NCI-H1694 (cell line): ENCODE measurements at regions not wholly inside any gene's neighbourhood (a gene's known extent, or its start where the extent isn't known, plus 50 kb on each side); places are given as distances from the start of the nearest gene placed in this dataset.
"Not testable (repeated sequence)": the region's sequence is repeated elsewhere in the genome, so short reads cannot be mapped to it uniquely, and the experiment has no call there.

Experiments
- DNase-seq: peaks from one replicate; lab custom pipeline; 2025; lab: John Stamatoyannopoulos, UW

DNA sequence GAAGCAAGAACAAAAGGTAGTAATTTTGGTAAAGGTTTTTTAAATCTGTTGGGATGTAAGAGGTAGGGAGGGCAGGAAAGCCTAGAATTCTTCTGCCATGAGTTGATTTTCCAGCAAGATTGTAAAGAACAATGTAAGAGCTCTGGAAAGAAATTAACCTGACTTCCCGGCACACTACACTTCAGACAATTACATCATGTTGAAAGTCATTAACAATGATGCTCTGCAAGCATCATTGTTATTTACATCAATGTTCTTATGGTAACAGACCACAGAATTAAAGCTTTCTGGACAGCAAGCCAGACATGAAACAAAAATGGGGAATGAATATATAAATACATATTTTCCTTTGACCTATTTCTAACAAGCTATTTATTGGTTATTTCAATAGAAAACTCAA lies 342.2 kb downstream of the CEP170 start:
- DNase-seq, result not testable (repeated sequence)

- DNase-seq, result not testable (repeated sequence)
Observed at GRCh38 chr1:242900558-242900957, 354.5 kb downstream of the CEP170 start.

DNA sequence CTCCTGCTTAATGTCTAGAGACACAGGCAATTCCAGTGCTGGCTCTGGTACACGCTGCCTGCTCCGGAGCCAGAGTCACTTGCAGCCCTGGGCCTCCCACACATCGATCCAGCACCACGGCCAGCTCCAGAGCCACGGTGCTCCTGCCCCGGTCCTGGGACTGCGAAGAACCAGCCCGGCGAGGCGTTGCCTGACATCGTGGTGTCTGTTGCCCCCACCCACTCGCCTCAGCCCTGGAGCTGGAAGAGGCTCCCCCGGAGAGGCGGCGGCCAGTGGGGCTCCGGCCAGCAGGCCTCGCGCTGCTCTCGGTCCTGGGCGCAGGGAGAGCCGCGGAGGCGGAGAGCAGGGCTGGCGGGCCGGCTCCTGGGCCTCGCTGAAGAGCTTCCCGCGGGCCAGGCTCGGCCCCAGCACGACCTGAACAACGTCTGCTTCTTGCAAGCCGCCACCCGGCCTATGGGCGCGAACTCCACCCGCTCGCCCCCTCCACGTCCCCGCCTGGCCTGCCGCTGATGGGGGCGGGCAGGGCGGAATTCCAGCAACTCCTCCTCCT lies 364.8 kb downstream of the CEP170 start:
- DNase-seq, result no peak

GRCh38 chr1:242886137-242886536 lies 361.6 kb upstream of the PLD5 start:
- no peak for DNase-seq

GRCh38 chr1:242880022-242880421 lies 355.5 kb upstream of the PLD5 start:
- not testable (repeated sequence) for DNase-seq

GRCh38 chr1:242877743-242878142 lies 353.2 kb upstream of the PLD5 start:
- DNase-seq, result no peak

- no peak for DNase-seq
Observed at GRCh38 chr1:242877229-242877628, 352.7 kb upstream of the PLD5 start.

DNA sequence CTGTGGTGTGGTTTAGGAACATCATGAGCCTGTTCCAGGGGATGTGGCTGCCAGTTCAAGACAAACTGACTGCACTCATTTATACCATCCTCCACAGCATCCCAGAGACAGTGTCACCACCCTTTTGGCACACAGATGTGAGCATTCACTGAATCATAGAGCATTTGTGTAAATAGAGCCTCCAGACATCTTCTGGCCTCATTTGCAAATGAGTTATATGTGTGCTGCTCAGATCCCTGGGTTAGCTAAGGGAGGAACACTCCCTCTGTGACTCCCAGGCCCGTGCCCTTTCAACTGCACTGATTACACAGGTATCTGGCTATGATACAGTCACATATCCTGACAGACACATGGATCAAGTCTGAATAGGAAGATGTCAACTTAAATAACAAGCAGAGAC lies 351.5 kb upstream of the PLD5 start:
- DNase-seq, result no peak

DNA sequence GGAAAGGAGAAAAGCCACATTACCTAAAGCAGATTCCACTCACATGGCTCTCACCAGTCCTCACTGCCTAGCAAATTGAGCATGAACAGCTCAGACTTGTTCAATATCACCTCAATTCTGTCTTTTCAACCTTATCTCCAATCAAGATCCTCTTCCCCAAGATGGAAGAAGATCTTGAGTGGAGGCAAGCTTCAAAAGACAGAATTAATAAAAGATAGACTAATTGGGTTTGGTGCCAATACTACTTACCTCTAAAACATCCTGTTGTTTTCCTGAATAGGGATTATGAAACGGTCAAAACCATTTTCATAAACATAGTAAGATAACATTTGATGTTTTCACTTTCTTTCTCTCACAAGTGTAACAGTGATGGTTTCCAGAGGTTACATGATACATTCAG lies 349.2 kb upstream of the PLD5 start:
- no peak for DNase-seq

GRCh38 chr1:242872521-242872920 lies 348.0 kb upstream of the PLD5 start:
- no peak for DNase-seq

DNA sequence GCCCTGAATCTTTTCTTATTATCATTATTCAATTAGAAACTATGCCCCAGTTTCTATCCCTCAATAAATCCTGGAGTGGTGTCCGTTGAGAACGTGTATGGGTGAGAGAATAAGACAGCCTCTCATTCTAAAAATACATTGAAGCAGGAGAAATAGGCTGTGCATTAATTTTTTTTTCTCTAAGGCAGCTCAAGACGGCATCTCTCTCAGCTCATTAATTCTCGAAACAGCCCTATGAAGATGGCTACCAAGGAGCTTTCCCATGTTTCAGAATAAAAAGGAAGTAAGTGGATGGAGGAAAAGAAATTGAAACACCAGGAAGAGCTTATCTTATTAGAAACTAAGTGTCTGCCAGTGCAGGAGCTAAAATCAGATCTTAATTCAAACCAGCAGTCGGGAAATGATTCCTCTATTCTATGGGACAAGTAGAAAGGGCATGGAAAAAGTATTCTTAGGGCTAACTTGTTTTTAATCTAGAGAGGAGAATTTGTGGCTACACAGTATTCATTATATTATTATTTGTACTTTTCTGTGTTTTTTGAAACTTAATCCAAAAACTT lies 347.1 kb upstream of the PLD5 start:
- no peak for DNase-seq

DNA sequence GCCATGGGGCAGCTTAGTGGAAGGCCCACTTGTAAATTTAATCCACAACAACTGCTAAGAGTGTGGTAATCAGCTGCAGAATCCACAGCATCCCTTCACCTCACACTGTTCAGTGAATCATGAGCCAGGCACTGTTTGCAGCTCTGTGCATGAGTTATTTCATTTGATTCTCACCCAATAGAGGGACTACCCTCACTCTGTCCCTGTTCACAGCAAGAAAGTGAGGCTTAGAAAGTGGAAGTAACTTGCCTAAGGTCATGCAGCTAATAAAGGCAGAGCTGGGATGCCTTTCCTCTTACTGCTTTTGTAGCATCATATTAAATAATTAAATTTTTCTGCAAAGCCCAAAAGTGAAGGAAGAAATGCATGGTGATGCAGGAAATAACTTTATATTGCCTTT lies 346.5 kb upstream of the PLD5 start:
- no peak for DNase-seq

- DNase-seq, result no peak
Observed at GRCh38 chr1:242856289-242856688, 331.8 kb upstream of the PLD5 start.

DNA sequence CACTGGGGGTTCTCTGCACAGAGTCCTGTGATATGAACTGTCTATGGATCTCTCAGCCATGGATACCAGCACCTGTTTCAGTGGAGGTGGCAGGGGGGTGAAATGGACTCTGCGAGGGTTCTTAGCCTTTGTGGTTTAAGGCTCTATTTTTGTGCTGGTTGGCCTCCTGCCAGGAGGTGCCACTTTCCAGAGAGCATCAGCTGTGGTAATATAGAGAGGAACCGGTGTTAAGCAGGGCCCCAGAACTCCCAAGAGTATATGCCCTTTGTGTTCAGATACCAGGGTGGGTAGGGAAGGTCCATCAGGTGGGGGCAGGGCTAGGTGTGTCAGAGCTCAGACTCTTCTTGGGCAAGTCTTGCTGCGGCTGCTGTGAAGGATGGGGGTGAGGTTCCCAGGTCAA lies 330.0 kb upstream of the PLD5 start:
- DNase-seq, result no peak

- no peak for DNase-seq
Observed at GRCh38 chr1:242847390-242847993, 323.0 kb upstream of the PLD5 start.

DNA sequence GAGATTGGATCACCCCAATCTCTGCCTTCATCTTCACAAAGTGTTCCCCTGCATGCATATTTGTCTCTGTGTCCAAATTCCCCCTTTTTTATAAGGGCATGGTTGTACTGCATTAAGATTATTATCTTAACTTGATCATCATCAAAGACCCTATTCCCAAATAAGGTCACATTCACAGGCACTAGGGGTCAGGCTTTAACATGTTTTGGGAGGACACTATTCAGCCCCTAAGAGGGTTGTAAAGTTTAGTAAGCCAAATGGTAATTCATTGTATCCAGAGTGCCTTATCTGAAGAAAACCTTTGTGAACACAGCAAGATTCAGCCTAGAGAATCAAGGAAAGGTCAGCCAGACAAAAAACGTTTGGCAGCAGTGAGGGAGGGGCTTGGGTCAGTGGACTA lies 317.6 kb upstream of the PLD5 start:
- DNase-seq, result no peak

GRCh38 chr1:242839101-242839500 lies 314.6 kb upstream of the PLD5 start:
- no peak for DNase-seq

- DNase-seq, result no peak
Observed at GRCh38 chr1:242836423-242836822, 311.9 kb upstream of the PLD5 start.

GRCh38 chr1:242828828-242829227 lies 304.3 kb upstream of the PLD5 start:
- DNase-seq, result no peak

- DNase-seq, result no peak
Observed at GRCh38 chr1:242828199-242828598, 303.7 kb upstream of the PLD5 start.

DNA sequence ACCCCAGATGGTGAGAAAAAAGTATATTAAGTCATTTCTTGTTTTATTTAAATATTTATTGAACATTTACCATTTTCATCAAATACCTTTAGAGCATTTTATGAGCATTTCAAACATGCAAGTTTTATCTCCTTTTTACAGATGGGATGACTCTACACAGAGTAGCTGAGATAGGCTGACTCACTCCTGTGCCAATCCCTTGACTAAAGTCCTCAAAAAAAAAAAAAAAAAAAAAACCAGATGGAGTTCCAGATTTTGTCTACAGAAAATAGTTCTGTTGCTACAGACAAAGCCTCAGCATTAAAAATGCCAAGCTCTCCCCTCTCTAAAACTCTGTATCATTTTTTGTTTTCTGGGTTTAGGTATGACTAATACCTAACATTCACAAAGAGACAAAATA lies 303.0 kb upstream of the PLD5 start:
- DNase-seq, result no peak

DNA sequence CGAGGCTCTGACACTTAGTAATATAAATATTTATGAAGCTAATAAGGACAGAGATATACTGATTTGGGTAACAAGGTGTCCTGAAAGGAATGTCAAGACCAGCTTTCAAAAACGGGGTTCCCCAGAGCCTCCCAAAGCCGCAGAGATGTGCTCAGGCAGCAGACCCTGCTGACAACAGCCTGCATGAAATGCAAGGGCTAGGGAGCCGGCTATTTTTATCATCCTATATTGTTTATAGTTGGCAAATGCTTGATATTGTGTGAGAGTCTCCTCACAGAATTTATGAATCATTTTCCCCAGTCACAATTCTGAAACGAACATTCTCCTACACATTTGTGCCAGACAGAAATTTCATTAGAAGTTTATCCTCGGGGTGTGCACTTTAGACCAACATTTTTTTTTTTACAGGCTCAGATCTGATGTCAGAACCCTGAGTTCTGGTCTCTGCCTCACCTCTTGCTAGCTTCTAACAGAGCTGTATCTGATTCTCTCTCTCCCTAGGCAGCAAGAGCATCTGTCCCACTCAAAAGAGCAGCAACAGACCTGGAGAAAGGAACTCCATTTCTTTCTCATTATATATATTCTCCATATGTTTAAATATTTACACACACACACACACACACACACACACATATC lies 302.3 kb upstream of the PLD5 start:
- DNase-seq, result no peak

DNA sequence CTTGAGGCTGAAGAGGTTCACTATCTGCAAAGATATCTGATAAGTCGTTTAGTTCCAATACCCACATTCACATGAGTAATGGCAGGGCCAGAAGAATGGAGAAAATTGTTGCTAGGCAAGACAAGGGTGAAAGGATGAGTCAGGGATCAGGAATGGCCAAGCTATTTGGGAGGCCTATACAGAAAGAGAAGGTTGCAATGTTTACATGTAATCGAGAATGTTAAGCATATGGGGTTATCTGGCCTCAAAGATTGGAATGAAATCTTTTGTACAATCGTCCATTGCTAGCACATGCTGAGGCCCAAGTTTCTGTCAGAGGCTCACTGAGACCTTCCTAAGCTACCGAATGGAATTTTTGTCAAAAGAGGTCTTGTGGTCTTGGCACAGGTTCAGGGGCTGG lies 299.9 kb upstream of the PLD5 start:
- DNase-seq, result no peak
